ENCODE measurements at regions not wholly inside any gene's neighbourhood (a gene's known extent, or its start where the extent isn't known, plus 50 kb on each side); places are given as distances from the start of the nearest gene placed in this dataset.

- TF ChIP-seq, protein P1, sequence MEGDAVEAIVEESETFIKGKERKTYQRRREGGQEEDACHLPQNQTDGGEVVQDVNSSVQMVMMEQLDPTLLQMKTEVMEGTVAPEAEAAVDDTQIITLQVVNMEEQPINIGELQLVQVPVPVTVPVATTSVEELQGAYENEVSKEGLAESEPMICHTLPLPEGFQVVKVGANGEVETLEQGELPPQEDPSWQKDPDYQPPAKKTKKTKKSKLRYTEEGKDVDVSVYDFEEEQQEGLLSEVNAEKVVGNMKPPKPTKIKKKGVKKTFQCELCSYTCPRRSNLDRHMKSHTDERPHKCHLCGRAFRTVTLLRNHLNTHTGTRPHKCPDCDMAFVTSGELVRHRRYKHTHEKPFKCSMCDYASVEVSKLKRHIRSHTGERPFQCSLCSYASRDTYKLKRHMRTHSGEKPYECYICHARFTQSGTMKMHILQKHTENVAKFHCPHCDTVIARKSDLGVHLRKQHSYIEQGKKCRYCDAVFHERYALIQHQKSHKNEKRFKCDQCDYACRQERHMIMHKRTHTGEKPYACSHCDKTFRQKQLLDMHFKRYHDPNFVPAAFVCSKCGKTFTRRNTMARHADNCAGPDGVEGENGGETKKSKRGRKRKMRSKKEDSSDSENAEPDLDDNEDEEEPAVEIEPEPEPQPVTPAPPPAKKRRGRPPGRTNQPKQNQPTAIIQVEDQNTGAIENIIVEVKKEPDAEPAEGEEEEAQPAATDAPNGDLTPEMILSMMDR (IDR thresholded peaks at IDR 0.05): no peak
- TF ChIP-seq POLR2AphosphoS5 (IDR thresholded peaks at IDR 0.05) (no peak), POLR2A (IDR thresholded peaks at IDR 0.05) (no peak)
Measured at GRCh38 chr5:85927632-85928031, 690.1 kb upstream of the COX7C start.

Measured in upper lobe of left lung (tissue), 4 donors.